Skeletal muscle tissue (tissue), 3 donors: ENCODE measurements at regions not wholly inside any gene's neighbourhood (a gene's known extent, or its start where the extent isn't known, plus 50 kb on each side); places are given as distances from the start of the nearest gene placed in this dataset.
"Not testable (repeated sequence)": the region's sequence is repeated elsewhere in the genome, so short reads cannot be mapped to it uniquely, and the experiment has no call there.

Experiments used
- H3K27ac ChIP-seq: one replicate; pipeline ENCODE4 v1.7.0; 2013; ENCODE audit warnings: mild to moderate bottlenecking, low read depth, low read length, inconsistent platforms
- H3K27me3 ChIP-seq, 3 donors: one replicate each; pipeline ENCODE4 v1.7.0; 2013; ENCODE audit warnings: low read length in 3 of 3; ENCODE audit not compliant: control insufficient read depth in 3 of 3, insufficient read depth in 3 of 3
- H3K36me3 ChIP-seq, 3 donors: one replicate each; pipeline ENCODE4 v1.7.0; 2013; ENCODE audit warnings: low read length in 3 of 3; ENCODE audit not compliant: control insufficient read depth in 3 of 3, insufficient read depth in 3 of 3
- H3K4me1 ChIP-seq, 3 donors: one replicate each; pipeline ENCODE4 v1.7.0; 2013; ENCODE audit warnings: low read length in 3 of 3, mild to moderate bottlenecking in 3 of 3; ENCODE audit not compliant: control insufficient read depth in 3 of 3, insufficient read depth in 3 of 3
- H3K4me3 ChIP-seq, 3 donors: one replicate each; pipeline ENCODE4 v1.7.0; 2013; ENCODE audit warnings: low read length in 3 of 3
- H3K9ac ChIP-seq, 3 donors: one replicate each; pipeline ENCODE4 v1.7.0; 2013; ENCODE audit warnings: low read length in 3 of 3, mild to moderate bottlenecking in 3 of 3, moderate library complexity in 2 of 3, low read depth in 1 of 3
- H3K9me3 ChIP-seq, 3 donors: one replicate each; pipeline ENCODE4 v1.7.0; 2013; ENCODE audit warnings: low read length in 3 of 3; ENCODE audit not compliant: control insufficient read depth in 3 of 3
- donor health status: Osteomylitis.

- Histone ChIP-seq H3K9ac (no peak overlapping the region), H3K9me3 (no peaks in the 10 kb centered on the region), H3K36me3 (no peaks in the 10 kb centered on the region), H3K4me1 (no peaks in the 10 kb centered on the region), H3K4me3 (no peak overlapping the region), H3K27me3 (no peaks in the 10 kb centered on the region), H3K27ac (no peak overlapping the region)
These were observed 124.5 kb downstream of the TSEN15 start for GRCh38 chr1:184176058-184176457.

GRCh38 chr1:184181044-184181443 is 129.5 kb downstream of the TSEN15 start:
- H3K9me3 ChIP-seq, result no peaks in the 10 kb centered on the region
- H3K4me3 ChIP-seq, result no peak overlapping the region
- H3K36me3 ChIP-seq, result no peaks in the 10 kb centered on the region
- H3K4me1 ChIP-seq, result no peaks in the 10 kb centered on the region
- H3K9ac ChIP-seq, result no peak overlapping the region
- H3K27ac ChIP-seq, result no peak overlapping the region
- H3K27me3 ChIP-seq, result no peaks in the 10 kb centered on the region

- H3K4me1 ChIP-seq, result no peaks in the 10 kb centered on the region
- H3K4me3 ChIP-seq, result no peak overlapping the region
- H3K27ac ChIP-seq, result no peak overlapping the region
- no peaks in the 10 kb centered on the region for H3K36me3 ChIP-seq
- no peaks in the 10 kb centered on the region for H3K9me3 ChIP-seq
- no peaks in the 10 kb centered on the region for H3K27me3 ChIP-seq
- no peak overlapping the region for H3K9ac ChIP-seq
These were observed 132.4 kb downstream of the TSEN15 start for GRCh38 chr1:184183919-184184318.

GRCh38 chr1:184184614-184185013 is 133.1 kb downstream of the TSEN15 start:
- not testable (repeated sequence) for H3K27ac ChIP-seq, H3K36me3 ChIP-seq, H3K9ac ChIP-seq, H3K9me3 ChIP-seq, H3K4me1 ChIP-seq, H3K27me3 ChIP-seq, H3K4me3 ChIP-seq

- H3K9me3 ChIP-seq, result no peaks in the 10 kb centered on the region
- H3K27me3 ChIP-seq, result no peaks in the 10 kb centered on the region
- no peak overlapping the region for H3K9ac ChIP-seq
These were observed 133.8 kb downstream of the TSEN15 start for GRCh38 chr1:184185347-184185746.

GRCh38 chr1:184186167-184186566 is 134.6 kb downstream of the TSEN15 start:
- peaks cover 0 to 3% (median 2%) of the 10 kb centered on the region in 3 donors for H3K27me3 ChIP-seq
- H3K4me1 ChIP-seq, result peaks cover 0 to 1% (median 0%) of the 10 kb centered on the region in 3 donors
- no peak overlapping the region for H3K27ac ChIP-seq
- no peaks in the 10 kb centered on the region for H3K36me3 ChIP-seq
- no peak overlapping the region for H3K9ac ChIP-seq
- H3K9me3 ChIP-seq, result no peaks in the 10 kb centered on the region
- H3K4me3 ChIP-seq, result no peak overlapping the region

More at GRCh38 chr1:184185347-184185746, 133.8 kb downstream of the TSEN15 start:
- Histone ChIP-seq H3K27ac (no peak overlapping the region), H3K4me3 (no peak overlapping the region), H3K36me3 (no peaks in the 10 kb centered on the region), H3K4me1 (no peaks in the 10 kb centered on the region)

- Histone ChIP-seq H3K4me3 (no peak overlapping the region), H3K4me1 (peaks cover 0 to 7% (median 0%) of the 10 kb centered on the region in 3 donors), H3K36me3 (no peaks in the 10 kb centered on the region), H3K27ac (no peak overlapping the region), H3K27me3 (peaks cover 2 to 5% (median 4%) of the 10 kb centered on the region in 3 donors), H3K9me3 (no peaks in the 10 kb centered on the region), H3K9ac (no peak overlapping the region)
These were observed 135.6 kb downstream of the TSEN15 start for GRCh38 chr1:184187097-184187496.

- Histone ChIP-seq H3K9ac (no peak overlapping the region), H3K36me3 (no peaks in the 10 kb centered on the region), H3K27ac (no peak overlapping the region), H3K9me3 (no peaks in the 10 kb centered on the region), H3K4me1 (peaks cover 0 to 7% (median 0%) of the 10 kb centered on the region in 3 donors), H3K27me3 (peaks cover 2 to 5% (median 4%) of the 10 kb centered on the region in 3 donors), H3K4me3 (no peak overlapping the region)
These were observed 136.5 kb downstream of the TSEN15 start for GRCh38 chr1:184188037-184188436.

- H3K36me3 ChIP-seq, result no peaks in the 10 kb centered on the region
- no peak overlapping the region for H3K4me3 ChIP-seq
- H3K27me3 ChIP-seq, result peaks cover 2 to 5% (median 4%) of the 10 kb centered on the region in 3 donors
- peaks cover 0 to 7% (median 0%) of the 10 kb centered on the region in 3 donors for H3K4me1 ChIP-seq
- no peaks in the 10 kb centered on the region for H3K9me3 ChIP-seq
- no peak overlapping the region for H3K9ac ChIP-seq
- H3K27ac ChIP-seq, result no peak overlapping the region
These were observed 137.8 kb downstream of the TSEN15 start for GRCh38 chr1:184189361-184189760.

GRCh38 chr1:184190616-184191015 is 139.1 kb downstream of the TSEN15 start:
- Histone ChIP-seq H3K4me1 (peaks cover 0 to 7% (median 0%) of the 10 kb centered on the region in 3 donors), H3K4me3 (no peak overlapping the region), H3K27ac (no peak overlapping the region), H3K9me3 (no peaks in the 10 kb centered on the region), H3K36me3 (no peaks in the 10 kb centered on the region), H3K9ac (no peak overlapping the region), H3K27me3 (peaks cover 2 to 5% (median 4%) of the 10 kb centered on the region in 3 donors)
